IMR-90 (cell line): ENCODE measurements at regions not wholly inside any gene's neighbourhood (a gene's known extent, or its start where the extent isn't known, plus 50 kb on each side); places are given as distances from the start of the nearest gene placed in this dataset.

Experiments used
- BHLHE40 ChIP-seq: fragments of 150-350 bp; IDR thresholded peaks from 2 replicates; pipeline ENCODE4 v1.6.1; 2016; ENCODE audit warnings: mild to moderate bottlenecking, low read depth, low read length
- CEBPB ChIP-seq: IDR thresholded peaks from 2 replicates; pipeline ENCODE4 v1.6.1; 2012; ENCODE audit warnings: low read depth, low read length, improper control_type of control experiment
- CTCF ChIP-seq: conservative IDR thresholded peaks from 2 replicates; pipeline ENCODE4 v1.5.1; 2012; ENCODE audit warnings: mild to moderate bottlenecking, low read depth, low read length, improper control_type of control experiment
- MAZ ChIP-seq: IDR thresholded peaks from 2 replicates; pipeline ENCODE4 v1.6.1; 2012; ENCODE audit warnings: low read depth, mild to moderate bottlenecking, low read length, improper control_type of control experiment, moderate library complexity, borderline replicate concordance
- POLR2A ChIP-seq: IDR thresholded peaks from 2 replicates; pipeline ENCODE4 v1.6.1; 2012; ENCODE audit warnings: mild to moderate bottlenecking, low read depth, low read length
- RAD21 ChIP-seq: IDR thresholded peaks from 2 replicates; pipeline ENCODE4 v1.6.1; 2012; ENCODE audit warnings: low read length, improper control_type of control experiment
- RCOR1 ChIP-seq: IDR thresholded peaks from 2 replicates; pipeline ENCODE4 v1.6.1; 2012; ENCODE audit warnings: mild to moderate bottlenecking, low read length, improper control_type of control experiment; ENCODE audit not compliant: insufficient replicate concordance

DNA sequence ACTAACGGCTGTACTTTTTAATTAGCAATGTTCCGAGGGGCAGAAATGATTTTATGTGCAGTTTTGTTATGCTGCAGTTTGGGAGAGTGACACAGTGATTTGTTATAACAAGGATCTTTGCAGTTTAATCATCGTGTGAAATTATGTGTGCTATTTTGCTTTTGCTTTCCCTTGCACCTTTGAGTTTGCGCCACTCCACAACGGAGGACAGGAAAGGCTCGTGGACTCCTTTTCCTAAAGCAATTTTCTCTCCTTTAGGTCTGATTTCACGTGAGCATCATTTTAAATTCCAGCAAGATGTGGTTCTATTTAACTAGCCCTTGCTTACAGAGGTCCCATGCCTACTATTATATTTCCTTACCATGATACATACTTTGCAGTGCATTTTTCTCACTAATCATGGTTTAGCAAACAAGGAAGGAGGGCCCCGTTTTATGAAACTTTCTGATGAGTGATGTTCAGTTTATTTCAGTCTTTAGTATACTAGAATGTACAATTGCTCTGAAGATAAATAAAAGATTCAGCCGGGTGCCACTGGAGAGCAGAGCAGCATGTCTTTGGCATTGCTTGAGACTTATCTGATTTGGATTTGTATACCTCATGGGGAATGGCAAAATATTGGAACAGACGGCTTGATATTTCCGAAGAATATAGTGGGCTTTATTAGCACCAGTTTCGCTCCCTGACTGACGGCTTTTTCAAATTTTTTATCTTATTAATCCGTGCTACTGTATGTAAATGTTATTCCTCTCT, 528.2 kb upstream of the FANCL start:
- no peak for TF ChIP-seq CTCF
- no peak for TF ChIP-seq RAD21
- TF ChIP-seq MAZ: no peak
- TF ChIP-seq POLR2A: no peak
- no peak for TF ChIP-seq RCOR1
- no peak for TF ChIP-seq BHLHE40
- TF ChIP-seq CEBPB: no peak
